ENCODE measurements at regions not wholly inside any gene's neighbourhood (a gene's known extent, or its start where the extent isn't known, plus 50 kb on each side); places are given as distances from the start of the nearest gene placed in this dataset.
"Not testable (repeated sequence)": the region's sequence is repeated elsewhere in the genome, so short reads cannot be mapped to it uniquely, and the experiment has no call there.

GRCh38 chr2:82137441-82137840, 1832.9 kb upstream of the LRRTM1 start:
- no peak for DNase-seq

DNA sequence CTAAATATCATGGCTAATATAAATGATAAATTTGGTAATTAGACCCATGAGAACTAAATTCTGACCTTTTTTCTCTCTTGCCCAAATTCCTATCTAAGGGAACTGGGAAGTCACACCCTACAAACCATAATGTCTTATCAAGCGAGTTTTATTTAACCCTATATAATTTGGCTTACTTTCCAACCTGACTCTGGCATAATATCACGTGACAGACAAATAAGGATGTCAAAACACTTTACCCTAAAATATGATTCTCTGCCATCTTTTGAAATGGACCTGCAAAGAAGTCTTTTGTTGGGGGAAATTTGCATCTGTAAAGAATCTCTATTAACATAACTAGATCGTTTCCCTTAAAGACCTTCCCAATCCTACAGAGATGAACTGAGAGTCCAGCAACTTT, 1823.5 kb upstream of the LRRTM1 start:
- no peak for DNase-seq

- no peak for DNase-seq
These were observed 1820.1 kb upstream of the LRRTM1 start for GRCh38 chr2:82124629-82125028.

- DNase-seq: no peak
These were observed 1816.1 kb upstream of the LRRTM1 start for GRCh38 chr2:82120654-82121053.

DNA sequence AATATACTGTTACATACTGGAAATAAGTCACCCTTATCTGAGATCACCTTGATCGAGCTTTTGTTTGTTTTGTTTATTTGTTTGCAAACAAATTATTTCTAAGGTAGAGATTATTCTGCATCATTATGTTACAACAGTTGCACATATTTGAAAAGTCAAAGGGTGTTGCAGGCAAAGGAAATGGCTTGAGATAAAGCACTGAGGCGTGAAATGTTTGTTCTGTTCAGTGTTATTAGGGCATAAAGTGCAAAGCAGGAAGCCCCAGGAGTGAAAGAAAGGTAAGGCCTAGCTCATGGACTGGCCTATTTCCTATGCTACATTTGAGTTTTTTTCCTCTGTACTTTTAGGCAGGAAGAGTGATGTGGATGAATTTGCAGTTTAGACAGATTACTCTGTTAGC, 1815.6 kb upstream of the LRRTM1 start:
- no peak for DNase-seq

DNA sequence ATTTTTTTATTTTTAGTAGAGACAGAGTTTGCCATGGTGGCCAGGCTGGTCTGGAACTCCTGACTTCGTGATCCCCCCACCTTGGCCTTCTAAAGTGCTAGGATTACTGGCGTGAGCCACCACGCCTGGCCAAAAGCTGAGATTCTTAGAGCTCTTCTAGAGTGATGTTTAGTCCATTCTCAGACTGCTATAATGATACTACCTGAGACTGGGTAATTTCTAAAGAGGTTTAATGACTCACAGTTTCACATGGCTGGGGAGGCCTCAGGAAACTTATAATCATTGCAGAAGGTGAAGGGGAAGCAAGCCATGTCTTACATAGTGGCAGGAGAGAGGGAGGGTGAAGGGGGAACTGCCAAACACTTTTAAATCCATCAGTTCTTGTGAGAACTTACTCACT, 1804.9 kb upstream of the LRRTM1 start:
- DNase-seq: no peak

- no peak for DNase-seq
These were observed 1794.1 kb upstream of the LRRTM1 start for GRCh38 chr2:82098617-82099016.

- DNase-seq: no peak
These were observed 1785.0 kb upstream of the LRRTM1 start for GRCh38 chr2:82089518-82089917.

- DNase-seq: no peak
These were observed 1780.3 kb upstream of the LRRTM1 start for GRCh38 chr2:82084679-82085392.

GRCh38 chr2:82075875-82076274, 1771.3 kb upstream of the LRRTM1 start:
- DNase-seq: no peak

DNA sequence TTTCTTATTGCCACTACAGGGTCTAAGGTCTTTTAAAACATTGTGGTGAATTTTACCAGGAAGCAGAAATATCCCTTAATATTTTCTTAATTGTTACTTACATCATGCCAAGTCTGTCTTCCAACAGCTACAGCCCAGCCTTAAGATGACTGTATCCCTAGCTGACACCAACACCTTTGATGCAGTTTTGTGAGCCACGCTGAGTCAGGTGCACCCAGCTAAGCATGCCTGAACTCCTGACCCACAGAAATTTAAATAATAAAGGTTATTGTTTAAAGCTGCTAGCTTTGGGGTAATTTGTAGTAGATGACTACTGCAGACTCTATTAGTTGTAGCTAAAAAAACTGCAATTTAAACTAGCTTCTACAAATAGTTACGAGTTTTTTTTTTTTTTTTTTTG, 1757.9 kb upstream of the LRRTM1 start:
- DNase-seq: no peak

DNA sequence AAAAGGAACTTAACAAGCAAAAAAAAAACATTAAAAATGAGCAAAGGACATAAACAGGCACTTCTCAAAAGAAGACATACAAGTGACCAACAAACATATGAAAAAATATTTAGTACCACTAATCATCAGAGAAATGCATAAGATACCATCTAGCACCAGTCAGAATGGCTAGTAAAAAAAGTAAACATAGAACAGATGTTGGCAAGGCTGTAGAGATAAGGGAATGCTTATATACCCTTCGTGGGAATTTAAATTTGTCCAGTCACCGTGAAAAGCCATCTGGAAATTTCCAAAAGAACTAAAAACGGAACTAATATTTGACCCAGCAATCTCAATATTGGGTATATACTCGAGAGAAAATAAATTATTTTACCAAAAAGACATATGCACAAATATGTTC, 1751.3 kb upstream of the LRRTM1 start:
- no peak for DNase-seq

- no peak for DNase-seq
These were observed 1739.3 kb upstream of the LRRTM1 start for GRCh38 chr2:82043867-82044266.

GRCh38 chr2:82027921-82028615, 1723.5 kb upstream of the LRRTM1 start:
- no peak for DNase-seq

GRCh38 chr2:82023710-82024109, 1719.2 kb upstream of the LRRTM1 start:
- no peak for DNase-seq

DNA sequence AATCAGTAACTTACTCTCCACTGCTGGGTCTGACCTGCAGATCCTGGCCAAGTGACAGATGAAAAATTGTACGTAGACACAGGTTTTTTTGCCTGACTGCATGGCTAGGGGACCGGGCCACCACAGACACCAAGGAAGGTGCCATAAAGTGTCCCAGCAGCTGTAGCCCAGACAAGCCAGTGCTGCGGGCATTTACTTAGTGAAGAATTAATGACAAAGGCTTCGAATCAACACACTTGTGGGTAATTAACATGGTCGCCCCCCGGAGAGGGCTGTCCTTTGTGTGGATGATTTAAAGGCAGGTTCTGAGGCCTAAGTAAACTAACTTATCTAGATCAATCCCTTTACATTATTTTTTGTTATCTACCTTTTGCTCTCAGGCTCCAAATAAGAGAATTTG, 1709.1 kb upstream of the LRRTM1 start:
- DNase-seq: no peak

- DNase-seq: no peak
These were observed 1702.6 kb upstream of the LRRTM1 start for GRCh38 chr2:82007071-82007664.

- not testable (repeated sequence) for DNase-seq
These were observed 1701.3 kb upstream of the LRRTM1 start for GRCh38 chr2:82005889-82006288.

- no peak for DNase-seq
These were observed 1697.1 kb upstream of the LRRTM1 start for GRCh38 chr2:82001614-82002013.

DNA sequence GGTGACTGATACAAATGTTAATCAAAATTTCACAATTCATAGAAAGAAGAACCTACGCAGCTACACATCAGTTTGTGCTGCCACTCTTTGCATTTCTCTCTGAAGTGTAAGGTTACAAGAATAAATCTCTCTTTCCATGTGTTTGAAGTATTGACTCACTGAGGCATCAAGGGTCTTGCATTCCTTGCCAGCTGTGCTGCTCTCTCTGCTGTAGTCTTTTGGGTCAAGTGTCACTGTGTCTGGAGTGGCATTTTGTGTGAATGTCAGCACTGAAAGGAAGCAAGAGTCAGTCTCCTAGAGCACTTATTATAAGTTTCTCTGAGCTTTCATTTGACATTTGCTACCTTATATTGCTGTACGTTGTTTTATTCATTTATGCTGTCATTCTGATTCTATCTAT, 1696.1 kb upstream of the LRRTM1 start:
- DNase-seq: no peak

GRCh38 chr2:81996332-81996731, 1691.8 kb upstream of the LRRTM1 start:
- no peak for DNase-seq

- DNase-seq: no peak
These were observed 1686.7 kb upstream of the LRRTM1 start for GRCh38 chr2:81991282-81991681.

DNA sequence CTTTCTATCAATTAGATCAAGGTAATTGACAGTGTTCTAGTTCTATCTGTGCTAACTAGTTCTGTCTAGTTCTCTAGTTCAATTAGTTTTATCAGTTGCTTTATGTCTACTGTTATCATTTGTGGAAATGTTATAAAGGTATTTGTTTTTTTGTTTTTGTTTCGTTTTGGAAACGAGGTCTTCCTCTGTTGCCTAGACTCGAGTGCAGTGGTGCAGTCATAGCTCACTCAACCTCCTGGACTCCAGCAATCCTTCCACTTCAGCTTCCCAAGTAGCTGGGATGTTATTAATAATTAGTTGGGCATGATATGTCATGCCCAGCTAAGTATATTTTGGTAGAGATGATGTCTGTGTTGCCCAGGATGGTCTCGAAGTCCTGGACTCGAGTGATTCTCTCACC, 1682.8 kb upstream of the LRRTM1 start:
- no peak for DNase-seq

DNA sequence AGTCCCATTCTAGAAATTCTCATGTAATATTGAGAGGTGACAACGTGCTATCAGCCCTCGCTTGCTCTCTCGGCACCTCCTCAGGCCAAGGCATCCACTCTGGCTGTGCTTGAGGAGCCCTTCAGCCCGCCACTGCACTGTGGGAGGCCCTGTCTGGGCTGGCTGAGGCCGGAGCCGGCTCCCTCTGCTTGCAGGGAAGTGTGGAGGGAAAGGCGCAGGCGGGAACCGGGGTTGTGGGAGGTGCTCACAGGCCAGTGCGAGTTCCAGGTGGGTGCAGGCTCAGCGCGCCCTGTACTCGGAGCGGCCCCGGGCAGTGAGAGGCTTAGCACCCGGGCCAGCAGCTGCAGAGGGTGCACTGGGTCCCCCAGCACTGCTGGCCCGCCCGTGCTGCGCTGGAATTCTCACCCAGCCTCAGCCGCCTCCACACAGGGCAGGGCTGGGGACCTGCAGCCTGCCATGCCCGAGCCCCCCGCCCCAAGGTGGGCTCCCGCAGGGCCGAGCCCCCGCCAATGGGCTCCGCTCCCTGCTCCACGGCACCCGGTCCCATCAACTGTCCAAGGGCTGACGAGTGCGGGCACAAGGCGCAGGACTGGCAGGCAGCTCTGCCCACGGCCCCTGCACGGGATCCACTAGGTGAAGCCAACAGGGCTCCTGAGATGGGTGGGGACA, 1680.6 kb upstream of the LRRTM1 start:
- DNase-seq: no peak
